NOMO-1 (cell line): ENCODE measurements at regions not wholly inside any gene's neighbourhood (a gene's known extent, or its start where the extent isn't known, plus 50 kb on each side); places are given as distances from the start of the nearest gene placed in this dataset.
"Not testable (repeated sequence)": the region's sequence is repeated elsewhere in the genome, so short reads cannot be mapped to it uniquely, and the experiment has no call there.

ENCODE experiments used
- DNase-seq, 2 experiments: peaks; one replicate each; lab custom pipeline; 2025; ENCODE audit not compliant: unreplicated experiment in 2 of 2; lab: John Stamatoyannopoulos, UW

DNA sequence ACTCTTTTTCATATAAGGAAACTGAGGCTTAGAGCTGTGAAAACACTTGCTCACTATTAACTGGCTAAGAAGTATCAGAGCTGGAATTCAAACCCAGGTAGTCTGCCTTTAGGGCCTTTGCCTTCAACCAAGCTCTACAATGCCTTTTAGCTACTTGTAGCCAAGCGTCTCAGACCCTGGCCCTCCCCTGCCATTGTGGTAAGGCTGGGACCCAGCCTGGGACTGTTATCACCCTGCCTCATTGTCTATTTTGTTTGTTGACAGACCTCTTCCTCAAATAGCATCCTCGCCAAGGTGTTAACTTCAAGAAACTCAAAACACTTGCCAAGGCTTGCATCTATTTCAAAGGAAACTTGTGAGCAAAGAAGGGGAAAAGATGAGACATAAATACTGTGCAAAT lies 76.7 kb upstream of the CD28 start:
- DNase-seq = no peak

DNA sequence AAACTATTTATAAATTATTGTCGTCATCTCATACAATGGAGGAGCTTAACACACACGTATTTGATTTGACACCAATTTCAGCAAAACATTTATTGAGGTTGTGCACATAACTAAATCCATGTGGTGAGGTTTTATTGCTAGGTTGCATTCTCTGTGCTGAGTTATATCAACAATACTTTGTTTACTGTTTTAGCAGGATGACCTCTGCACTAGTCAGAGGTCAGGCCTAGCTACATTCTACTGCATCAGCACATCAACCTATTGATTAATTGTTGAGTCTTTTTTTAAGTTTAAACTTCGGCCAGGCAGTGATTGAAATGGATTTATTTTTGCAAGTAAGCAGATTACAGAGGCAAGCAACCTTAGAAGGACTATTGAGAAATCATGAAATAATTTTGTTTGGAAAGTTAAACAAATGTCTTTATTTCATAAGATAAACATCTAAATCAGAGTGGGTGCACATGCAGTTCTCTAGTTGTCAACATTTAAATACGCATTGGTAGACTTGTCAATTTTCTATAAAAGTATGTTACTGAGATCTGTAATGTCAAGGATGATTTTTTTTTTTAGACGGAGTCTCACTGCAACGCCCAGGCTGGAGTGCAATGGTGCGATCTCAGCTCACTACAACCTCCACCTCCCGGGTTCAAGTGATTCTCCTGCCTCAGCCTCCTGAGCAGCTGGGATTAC lies 75.2 kb upstream of the CD28 start:
- no peak for DNase-seq

DNA sequence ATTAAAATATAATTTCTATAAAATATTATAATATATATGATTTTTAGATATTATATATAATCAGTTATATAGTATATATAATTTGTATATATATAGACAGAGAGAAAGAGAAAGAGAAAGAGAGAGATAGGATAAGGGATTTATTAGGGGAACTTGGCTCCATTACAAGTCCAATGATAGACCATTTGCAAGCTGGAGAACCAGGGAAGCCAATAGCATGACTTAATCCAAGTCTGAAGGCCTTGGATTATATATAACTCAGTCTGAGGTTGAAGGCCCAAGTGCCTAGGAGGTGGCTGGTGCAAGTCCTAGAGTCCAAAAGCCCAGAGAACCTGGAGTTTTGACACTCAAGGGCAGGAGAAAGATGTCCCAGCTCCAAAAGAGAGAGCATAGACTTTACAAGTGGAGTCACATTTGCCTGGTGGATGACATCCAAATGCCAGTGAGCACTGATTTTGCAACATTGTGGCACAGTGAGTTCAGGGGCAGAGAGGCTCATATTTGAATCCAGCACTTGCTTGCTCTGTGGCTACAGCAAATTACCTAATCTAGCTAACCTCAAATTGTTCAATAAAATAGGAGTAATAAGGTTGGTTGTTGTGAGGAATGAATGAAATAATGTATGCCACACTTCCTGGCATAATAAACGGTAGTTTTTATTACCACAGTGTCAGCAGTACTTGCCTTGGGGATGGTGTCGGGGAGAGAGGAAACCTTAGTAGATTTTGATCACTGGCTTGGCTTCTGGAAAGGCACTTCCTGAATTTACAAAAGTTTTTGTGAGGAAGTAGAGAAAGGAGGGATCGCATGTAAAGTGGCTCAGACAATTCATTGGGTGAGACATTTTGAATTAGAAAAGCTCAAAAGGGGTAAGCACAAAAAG lies 69.6 kb upstream of the CD28 start:
- DNase-seq = peak; percentile 83 to 88

DNA sequence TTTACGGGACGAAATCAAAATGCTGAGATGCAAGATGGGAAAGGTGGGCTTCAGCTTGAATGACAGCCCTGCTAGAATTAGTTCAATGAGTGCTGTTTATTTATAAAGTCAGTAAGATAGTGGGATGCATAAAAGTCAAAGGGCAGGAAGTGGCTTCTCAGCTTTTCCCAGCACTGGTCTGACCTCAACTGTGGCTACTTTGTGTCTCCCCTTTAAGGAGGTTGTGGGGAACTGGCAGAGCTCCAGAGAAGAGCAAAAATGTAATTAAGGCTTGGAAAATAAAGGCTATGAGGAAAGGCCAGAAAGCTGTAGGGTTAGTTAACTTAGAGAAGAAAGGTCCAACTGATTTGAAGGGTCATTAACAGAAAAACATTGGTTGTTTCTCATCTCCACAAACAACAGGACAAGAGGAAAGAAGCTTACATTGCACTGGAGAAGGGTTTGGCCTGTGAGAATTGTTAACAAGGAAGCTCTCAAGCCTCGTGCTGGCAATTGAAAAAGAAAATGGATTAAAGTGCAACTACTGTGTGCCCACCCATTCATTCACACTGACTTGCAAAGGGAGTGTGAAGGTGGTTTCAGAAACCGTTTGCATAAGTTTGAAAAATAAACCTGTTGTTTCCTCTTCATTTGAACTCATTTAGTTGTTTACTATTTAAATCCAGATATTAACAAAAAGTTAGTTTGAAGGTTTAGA lies 68.8 kb upstream of the CD28 start:
- no peak for DNase-seq

DNA sequence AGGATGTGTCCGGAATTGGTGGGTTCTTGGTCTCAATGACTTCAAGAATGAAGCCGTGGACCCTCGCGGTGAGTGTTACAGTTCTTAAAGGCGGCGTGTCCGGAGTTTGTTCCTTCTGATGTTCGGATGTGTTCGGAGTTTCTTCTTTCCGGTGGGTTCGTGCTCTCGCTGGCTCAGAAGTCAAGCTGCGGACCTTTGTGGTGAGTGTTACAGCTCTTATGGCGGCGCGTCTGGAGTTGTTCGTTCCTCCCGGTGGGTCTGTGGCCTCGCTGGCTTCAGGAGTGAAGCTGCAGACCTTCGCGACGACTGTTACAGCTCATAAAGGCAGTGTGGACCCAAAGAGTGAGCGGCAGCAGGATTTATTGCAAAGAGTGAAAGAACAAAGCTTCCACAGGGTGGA lies 64.6 kb upstream of the CD28 start:
- not testable (repeated sequence) for DNase-seq

DNA sequence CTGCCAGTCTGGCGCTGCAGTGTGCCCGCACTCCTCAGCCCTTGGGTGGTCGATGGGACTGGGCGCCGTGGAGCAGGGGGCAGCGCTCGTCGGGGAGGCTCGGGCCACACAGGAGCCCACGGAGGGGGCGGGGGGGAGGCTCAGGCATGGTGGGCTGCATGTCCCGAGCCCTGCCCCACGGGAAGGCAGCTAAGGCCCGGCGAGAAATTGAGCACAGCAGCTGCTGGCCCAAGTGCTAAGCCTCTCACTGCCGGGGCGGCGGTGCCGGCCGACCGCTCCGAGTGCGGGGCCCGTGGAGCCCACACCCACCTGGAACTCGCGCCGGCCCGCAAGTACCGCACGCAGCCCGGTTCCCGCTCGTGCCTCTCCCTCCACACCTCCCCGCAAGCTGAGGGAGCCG lies 63.6 kb upstream of the CD28 start:
- DNase-seq = not testable (repeated sequence)

DNA sequence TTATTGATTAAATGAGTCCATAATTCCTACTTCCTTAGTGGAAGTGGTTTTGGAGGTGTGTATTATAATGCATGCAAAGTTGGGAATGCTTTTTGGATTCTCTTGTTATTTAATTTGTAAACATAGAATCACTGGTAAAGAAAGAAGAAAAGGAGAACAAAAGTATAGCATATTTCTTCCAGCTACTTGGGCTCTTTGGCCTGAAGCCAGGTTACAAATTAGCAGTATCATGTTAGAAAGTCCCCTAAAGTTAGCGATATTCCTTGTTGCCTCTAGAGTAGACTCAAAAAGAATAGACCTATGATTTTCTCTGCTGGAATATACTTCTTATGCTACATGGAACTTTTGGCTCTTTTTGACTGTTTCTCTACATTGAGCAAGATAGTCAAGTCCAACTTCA lies 60.6 kb upstream of the CD28 start:
- no peak for DNase-seq

DNA sequence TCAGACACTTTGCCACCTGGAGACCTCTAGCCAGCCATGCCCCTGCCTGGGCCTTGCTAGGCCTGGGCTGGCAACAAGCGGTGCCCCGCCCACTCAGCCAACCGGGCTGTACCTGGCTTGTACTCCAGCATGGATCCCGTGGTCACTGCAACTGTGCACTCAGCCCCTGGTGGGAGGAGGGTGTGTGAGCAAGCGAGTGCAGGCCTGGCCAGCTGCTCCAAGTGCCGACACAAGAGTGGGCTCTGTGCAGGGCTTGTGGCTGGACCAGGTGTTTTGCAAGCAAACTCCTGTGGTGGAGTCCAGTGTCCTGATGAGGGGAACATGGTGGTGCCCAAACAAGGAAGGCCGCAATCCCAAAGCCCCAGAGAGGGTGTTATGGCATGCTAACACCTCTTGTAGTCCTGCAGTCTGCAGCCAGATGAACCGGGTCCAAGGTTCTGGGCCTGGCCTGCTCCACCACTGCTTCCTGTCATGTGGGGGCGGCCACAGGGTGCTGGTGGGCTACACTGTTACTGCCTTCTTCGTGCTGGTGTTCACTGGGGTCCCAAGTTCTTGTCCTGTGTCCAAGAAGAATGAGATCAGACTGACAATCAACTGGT lies 60.1 kb upstream of the CD28 start:
- DNase-seq = no peak

DNA sequence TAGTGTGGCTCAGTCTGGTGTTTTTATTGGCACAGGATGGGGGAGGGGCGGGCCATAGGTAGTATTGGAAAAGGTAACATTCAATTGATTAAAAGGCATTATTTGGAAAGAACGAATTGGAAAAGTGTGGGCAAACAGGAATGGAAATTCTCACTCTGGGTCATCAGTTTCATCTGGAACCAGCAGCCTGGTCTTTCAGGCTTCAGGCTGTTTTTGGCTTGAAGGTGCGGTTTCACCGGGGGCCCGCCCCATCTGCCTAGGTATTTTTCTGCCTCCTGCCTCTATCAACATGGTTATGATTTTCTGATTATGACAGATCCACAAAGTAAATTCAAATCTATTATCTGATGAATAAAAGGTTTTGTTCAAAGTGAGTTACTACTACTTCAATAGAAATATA lies 59.5 kb upstream of the CD28 start:
- no peak for DNase-seq

DNA sequence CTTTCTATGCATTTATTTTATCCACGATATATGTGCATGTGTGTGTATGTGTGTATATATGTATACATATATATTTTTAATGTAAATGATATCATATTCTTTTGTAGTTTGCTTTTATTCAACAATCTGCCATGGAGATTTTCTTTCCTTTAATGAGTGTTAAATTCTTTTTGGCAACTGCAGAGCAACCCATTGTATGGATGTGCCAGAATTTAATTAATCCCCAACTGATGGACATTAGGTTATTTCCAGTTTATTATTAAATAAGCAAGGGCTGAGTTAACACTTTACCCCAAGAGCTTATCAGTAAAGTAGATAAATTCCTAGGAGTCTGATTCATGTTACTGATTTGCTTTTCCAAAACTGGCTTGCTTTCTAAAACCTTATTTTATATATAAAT lies 58.9 kb upstream of the CD28 start:
- DNase-seq = no peak

DNA sequence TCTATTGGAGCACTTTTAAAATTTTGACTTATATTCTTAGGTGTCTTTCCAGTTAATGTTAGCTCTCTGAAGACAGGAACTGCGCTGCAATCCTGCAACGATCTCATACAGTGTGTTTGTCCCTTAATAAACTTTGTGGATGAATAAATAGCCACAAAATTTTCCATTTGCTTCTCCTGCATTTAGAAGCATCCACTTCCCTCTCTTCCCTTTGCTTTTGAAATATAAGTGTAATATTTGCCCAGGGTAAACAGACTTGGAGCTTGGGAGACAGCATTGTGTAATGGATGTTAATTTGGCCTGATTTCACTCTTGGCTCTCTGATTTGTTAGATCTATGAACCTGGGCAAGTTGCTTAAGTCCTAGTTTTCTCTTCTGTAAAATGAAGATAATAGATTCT lies 58.2 kb upstream of the CD28 start:
- no peak for DNase-seq

DNA sequence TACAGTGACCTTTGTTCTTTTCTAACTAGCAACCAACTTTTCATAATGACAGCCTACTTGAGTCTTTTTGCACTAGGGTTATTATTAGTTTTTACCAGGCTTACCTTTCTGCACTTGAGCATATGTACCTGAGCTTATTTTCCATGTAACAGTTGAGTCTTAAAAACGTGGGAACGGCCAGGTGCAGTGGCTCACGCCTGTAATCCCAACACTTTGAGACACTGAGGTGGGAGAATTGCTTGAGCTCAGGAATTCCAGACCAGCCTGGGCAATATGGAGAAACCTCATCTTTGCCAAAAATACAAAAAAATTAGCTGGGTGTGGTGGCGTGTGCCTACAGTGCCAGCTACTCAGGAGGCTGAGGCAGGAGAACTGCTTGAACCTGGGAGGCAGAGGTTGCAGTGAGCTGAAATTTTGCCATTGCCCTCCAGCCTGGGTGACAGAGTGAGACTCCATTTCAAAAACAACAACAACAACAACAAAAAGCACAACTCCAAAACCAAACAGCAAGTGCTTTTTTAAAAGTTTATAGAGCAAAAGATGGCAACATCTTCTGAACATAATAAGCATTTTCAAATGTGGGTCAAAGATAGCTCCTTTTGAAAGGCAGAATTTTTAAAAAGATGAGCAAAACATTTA lies 57.1 kb upstream of the CD28 start:
- no peak for DNase-seq

DNA sequence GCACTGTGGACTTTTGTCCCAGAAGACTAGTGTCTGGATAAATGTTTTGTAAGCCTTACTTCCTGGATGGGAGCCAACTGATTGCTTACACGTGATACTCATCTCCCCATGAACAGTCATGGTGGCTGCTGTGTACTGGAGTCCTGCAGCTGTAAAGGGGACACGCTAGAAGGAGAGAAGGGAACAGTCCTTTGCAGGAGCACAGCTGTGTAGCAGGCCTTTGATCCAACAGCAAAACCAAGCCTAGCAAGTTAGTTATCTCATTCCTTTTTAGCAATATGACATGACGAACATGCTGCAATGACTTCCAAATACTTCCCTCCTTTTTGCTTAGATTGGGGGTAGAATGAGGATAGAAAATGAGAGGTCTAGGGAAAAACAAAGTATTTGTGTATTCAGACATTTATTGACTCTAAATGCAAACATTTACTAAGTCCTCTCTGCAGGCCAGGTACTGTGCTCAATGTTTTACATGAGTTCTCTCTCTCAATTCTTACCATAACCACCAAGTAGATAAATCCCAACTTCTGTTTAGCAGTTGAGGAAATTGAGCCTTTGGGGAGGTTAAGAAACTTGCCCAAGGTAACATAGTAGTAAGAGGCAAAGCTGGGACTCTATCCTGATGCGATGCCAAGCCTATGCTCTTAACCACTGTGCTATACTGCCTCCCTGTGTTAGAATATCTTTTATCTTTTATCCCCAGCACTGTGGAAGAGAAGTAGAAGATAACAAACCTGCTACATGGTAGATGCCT lies 55.4 kb upstream of the CD28 start:
- peak; percentile 35 to 62 for DNase-seq

DNA sequence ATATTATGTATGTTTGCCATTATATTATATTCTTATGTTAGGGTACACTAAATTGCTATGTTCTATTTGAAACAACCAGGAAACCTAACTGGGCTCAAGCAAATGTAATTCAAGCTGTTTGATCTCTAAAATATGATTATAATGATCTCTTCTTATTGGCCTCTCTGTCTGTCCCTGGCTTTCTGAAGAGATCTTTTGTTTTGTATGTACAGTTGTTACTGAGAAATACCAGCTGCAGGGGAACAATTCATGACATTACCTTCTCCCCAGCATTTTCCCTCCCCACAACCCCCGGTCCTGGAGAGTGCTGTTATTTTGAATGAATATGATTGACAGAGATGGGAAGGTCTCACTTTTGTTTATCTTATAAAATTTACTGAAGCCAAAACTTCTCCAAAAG lies 54.8 kb upstream of the CD28 start:
- no peak for DNase-seq

DNA sequence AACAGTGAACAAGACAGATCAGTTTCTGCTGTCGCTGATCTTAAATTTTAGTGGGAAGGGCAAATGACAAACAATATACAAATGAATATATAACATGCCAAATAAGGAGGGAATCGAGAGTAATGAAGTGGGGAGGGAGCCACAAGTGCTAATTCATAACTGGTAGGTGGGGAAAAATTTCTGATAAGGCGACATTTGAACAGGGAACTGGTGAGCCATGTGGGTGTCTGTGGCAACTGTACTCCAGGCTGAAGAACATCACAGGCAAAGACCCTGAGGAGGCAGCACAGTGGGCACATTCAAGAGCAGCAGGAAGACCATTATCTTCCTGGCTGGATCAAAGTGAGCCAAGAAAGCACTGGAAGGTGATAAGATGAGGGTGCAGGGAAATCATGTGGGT lies 51.6 kb upstream of the CD28 start:
- no peak for DNase-seq

DNA sequence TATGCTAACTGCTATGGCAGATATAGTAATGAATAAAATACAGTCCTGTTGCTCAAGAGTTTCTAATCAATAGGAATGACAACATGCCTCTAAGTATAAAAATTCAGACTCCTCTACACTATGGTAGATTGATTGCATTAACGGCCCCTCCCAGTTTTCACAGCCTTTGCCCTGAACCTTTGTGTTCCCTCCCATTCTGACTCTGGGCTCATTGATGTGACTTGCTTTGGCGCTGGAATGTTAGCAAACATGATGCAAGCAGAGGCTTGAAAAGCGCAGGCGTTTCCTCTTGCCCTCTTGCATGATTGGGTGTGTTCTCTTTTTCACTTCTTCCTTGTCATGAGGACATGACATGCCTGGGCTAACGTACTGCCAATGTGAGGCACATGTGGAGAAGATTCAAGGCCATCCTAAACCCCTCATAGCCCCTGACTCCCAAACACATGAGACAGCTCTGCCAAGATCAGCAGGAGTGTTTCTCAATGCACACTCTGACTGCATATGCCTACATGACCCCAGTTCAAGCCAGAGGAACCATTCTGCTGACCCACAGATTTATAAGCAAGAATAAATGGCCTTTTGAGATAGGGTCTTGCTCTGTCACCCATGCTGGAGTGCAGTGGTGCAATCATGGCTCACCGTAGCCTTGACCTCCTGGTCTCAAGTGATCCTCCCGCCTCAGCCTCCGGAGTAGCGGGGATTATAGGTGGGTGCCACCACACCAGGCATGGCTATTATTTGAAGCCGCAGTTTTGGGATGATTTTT lies 49.7 kb upstream of the CD28 start:
- peak; percentile 83 to 90 for DNase-seq
